ENCODE measurements at regions not wholly inside any gene's neighbourhood (a gene's known extent, or its start where the extent isn't known, plus 50 kb on each side); places are given as distances from the start of the nearest gene placed in this dataset.

DNA sequence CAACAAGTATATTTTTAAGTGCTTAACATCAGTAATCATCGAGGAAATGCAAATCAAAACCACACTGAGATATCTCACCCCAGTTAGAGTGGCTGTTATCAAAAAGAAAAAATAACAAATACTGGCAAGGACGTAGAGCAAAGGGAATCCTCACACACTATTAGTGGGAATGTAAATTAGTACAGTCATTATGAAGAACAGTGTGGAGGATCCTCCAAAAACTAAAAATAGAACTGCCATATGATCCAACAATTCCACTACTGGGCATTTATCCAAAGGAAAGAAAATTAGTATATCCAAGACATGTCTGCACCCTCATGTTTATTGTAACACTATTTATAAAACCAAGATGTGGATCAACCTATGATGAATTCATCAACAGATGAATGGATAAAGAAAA is 149.0 kb upstream of the PWP1 start:
- TF ChIP-seq ZBTB8A (CRISPR knock-in tag; IDR thresholded peaks at IDR 0.05; ENCODE audit: borderline replicate concordance, low read depth) (no peak), DNMT1 (CRISPR knock-in tag; IDR thresholded peaks at IDR 0.05) (no peak), ZNF558 (CRISPR knock-in tag; IDR thresholded peaks at IDR 0.05; ENCODE audit: borderline replicate concordance) (no peak), BCLAF1 (IDR thresholded peaks at IDR 0.05) (no peak)
- no peaks in the 10 kb centered on the region for H3K4me1 ChIP-seq (ENCODE audit: insufficient read depth, low read length)
- no peaks in the 10 kb centered on the region for H3K27me3 ChIP-seq (ENCODE audit: control insufficient read depth in 1 of 2, insufficient read depth in 2 of 2, low read length in 2 of 2)
- H3K9ac ChIP-seq (ENCODE audit: insufficient read depth, low read depth, low read length), result no peak overlapping the region
- no peak overlapping the region for H2AFZ ChIP-seq (ENCODE audit: low read length)
- BruUV-seq (replicated peaks), result no TSS peak
- intact Hi-C loops (cut with micrococcal nuclease; ENCODE audit: unreplicated experiment) (no loop called here), in situ Hi-C loops (cut with HindIII; ENCODE audit: extremely low pct_ligation_motif_present, low pct_unique_long_range_greater_than_20kb) (no loop called here)
- no peaks in the 10 kb centered on the region for H3K36me3 ChIP-seq (replicated peaks in 1 of 2; ENCODE audit: control insufficient read depth in 1 of 2, insufficient read depth in 2 of 2, low read length in 2 of 2)
- H4K20me1 ChIP-seq (ENCODE audit: insufficient read depth, low read length), result no peaks in the 10 kb centered on the region
- no peak overlapping the region for H3K4me3 ChIP-seq (replicated peaks in 1 of 3; ENCODE audit: insufficient read depth in 1 of 3, low read depth in 2 of 3, low read length in 3 of 3)
- no peak for ATAC-seq
- CTCF ChIA-PET (ENCODE audit: low intra/inter-chr PET ratio, low total read pairs), result no interaction called here
- 43% methylated on average over 2 of the region's 2 CpGs for WGBS (ENCODE audit: low lambda C conversion rate)
- no peak overlapping the region for H3K4me2 ChIP-seq (ENCODE audit: low read depth, low read length)
- no peaks in the 10 kb centered on the region for H3K79me2 ChIP-seq (ENCODE audit: insufficient read depth, low read length)
- POLR2A ChIA-PET, result no interaction called here
- no peak for DNase-seq (ENCODE audit: low spot score)
- no peak overlapping the region for H3K27ac ChIP-seq (ENCODE audit: extremely low read length, insufficient read depth, low read length)
- FAIRE-seq, result no peak
- H3K9me3 ChIP-seq (ENCODE audit: low read length), result no peaks in the 10 kb centered on the region

DNA sequence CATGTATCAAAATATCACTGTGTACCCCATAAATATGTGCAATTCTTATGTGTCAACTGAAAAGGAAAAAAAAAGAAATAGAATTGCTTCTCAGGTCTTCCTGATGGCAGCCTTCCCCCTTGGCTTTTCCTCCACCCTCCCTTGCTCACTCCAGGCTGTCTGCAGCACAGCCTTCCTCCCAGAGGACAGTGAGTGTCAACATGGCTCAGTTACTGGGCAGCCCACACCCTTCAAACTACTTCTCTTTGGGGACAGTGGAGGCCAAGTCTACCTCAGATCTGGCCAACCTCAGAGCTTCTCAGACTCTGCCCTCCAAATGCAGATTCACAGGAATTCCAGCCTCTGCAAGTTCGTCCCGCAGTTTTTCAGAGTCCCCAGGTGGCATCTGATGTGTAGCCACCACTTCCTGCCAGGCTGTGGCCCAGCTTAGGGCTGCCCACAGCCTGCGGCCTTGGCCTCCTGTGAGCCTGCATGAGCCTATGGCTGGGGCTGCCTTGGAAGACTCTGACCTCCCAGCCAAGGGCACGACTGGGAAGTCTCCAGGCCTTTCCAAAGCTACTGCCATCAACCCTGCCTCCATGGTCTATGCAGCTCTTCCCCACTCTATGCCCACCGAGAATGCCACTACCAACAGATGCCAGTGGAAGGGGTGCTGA is 148.0 kb upstream of the PWP1 start:
- ChIA-PET CTCF (ENCODE audit: low intra/inter-chr PET ratio, low total read pairs) (no interaction called here), POLR2A (no interaction called here)
- no peak overlapping the region for H2AFZ ChIP-seq (ENCODE audit: low read length)
- no peak overlapping the region for H3K9ac ChIP-seq (ENCODE audit: insufficient read depth, low read depth, low read length)
- in situ Hi-C loops (cut with HindIII; ENCODE audit: extremely low pct_ligation_motif_present, low pct_unique_long_range_greater_than_20kb) (no loop called here), intact Hi-C loops (cut with micrococcal nuclease; ENCODE audit: unreplicated experiment) (no loop called here)
- DNase-seq (ENCODE audit: low spot score), result no peak
- H3K4me2 ChIP-seq (ENCODE audit: low read depth, low read length), result no peak overlapping the region
- WGBS (ENCODE audit: low lambda C conversion rate), result 55% methylated on average over 2 of the region's 5 CpGs
- H3K36me3 ChIP-seq (replicated peaks in 1 of 2; ENCODE audit: control insufficient read depth in 1 of 2, insufficient read depth in 2 of 2, low read length in 2 of 2), result no peaks in the 10 kb centered on the region
- no TSS peak for BruUV-seq (replicated peaks)
- H3K4me3 ChIP-seq (replicated peaks in 1 of 3; ENCODE audit: insufficient read depth in 1 of 3, low read depth in 2 of 3, low read length in 3 of 3), result no peak overlapping the region
- no peaks in the 10 kb centered on the region for H3K4me1 ChIP-seq (ENCODE audit: insufficient read depth, low read length)
- H3K27me3 ChIP-seq (ENCODE audit: control insufficient read depth in 1 of 2, insufficient read depth in 2 of 2, low read length in 2 of 2), result no peaks in the 10 kb centered on the region
- H3K79me2 ChIP-seq (ENCODE audit: insufficient read depth, low read length), result no peaks in the 10 kb centered on the region
- H3K27ac ChIP-seq (ENCODE audit: extremely low read length, insufficient read depth, low read length), result no peak overlapping the region
- ATAC-seq, result no peak; the same call in 2 of the 3 replicates
- H4K20me1 ChIP-seq (ENCODE audit: insufficient read depth, low read length), result no peaks in the 10 kb centered on the region
- no peak for FAIRE-seq
- H3K9me3 ChIP-seq (ENCODE audit: low read length), result no peaks in the 10 kb centered on the region
- TF ChIP-seq, protein P1, sequence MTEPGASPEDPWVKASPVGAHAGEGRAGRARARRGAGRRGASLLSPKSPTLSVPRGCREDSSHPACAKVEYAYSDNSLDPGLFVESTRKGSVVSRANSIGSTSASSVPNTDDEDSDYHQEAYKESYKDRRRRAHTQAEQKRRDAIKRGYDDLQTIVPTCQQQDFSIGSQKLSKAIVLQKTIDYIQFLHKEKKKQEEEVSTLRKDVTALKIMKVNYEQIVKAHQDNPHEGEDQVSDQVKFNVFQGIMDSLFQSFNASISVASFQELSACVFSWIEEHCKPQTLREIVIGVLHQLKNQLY (CRISPR knock-in tag; IDR thresholded peaks at IDR 0.05), result no peak
- no peak for TF ChIP-seq ZNF256 (CRISPR knock-in tag; conservative IDR thresholded peaks at IDR 0.05)
- TF ChIP-seq, protein P2, sequence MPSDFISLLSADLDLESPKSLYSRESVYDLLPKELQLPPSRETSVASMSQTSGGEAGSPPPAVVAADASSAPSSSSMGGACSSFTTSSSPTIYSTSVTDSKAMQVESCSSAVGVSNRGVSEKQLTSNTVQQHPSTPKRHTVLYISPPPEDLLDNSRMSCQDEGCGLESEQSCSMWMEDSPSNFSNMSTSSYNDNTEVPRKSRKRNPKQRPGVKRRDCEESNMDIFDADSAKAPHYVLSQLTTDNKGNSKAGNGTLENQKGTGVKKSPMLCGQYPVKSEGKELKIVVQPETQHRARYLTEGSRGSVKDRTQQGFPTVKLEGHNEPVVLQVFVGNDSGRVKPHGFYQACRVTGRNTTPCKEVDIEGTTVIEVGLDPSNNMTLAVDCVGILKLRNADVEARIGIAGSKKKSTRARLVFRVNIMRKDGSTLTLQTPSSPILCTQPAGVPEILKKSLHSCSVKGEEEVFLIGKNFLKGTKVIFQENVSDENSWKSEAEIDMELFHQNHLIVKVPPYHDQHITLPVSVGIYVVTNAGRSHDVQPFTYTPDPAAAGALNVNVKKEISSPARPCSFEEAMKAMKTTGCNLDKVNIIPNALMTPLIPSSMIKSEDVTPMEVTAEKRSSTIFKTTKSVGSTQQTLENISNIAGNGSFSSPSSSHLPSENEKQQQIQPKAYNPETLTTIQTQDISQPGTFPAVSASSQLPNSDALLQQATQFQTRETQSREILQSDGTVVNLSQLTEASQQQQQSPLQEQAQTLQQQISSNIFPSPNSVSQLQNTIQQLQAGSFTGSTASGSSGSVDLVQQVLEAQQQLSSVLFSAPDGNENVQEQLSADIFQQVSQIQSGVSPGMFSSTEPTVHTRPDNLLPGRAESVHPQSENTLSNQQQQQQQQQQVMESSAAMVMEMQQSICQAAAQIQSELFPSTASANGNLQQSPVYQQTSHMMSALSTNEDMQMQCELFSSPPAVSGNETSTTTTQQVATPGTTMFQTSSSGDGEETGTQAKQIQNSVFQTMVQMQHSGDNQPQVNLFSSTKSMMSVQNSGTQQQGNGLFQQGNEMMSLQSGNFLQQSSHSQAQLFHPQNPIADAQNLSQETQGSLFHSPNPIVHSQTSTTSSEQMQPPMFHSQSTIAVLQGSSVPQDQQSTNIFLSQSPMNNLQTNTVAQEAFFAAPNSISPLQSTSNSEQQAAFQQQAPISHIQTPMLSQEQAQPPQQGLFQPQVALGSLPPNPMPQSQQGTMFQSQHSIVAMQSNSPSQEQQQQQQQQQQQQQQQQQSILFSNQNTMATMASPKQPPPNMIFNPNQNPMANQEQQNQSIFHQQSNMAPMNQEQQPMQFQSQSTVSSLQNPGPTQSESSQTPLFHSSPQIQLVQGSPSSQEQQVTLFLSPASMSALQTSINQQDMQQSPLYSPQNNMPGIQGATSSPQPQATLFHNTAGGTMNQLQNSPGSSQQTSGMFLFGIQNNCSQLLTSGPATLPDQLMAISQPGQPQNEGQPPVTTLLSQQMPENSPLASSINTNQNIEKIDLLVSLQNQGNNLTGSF (CRISPR knock-in tag; IDR thresholded peaks at IDR 0.05), result no peak
- TF ChIP-seq ZNF232 (CRISPR knock-in tag; IDR thresholded peaks at IDR 0.05; ENCODE audit: borderline replicate concordance), result no peak
- TF ChIP-seq ZNF451 (CRISPR knock-in tag; IDR thresholded peaks at IDR 0.05), result no peak
- TF ChIP-seq SMAD3 (CRISPR knock-in tag; IDR thresholded peaks at IDR 0.05), result no peak
